Panc1 (cell line): ENCODE measurements at regions not wholly inside any gene's neighbourhood (a gene's known extent, or its start where the extent isn't known, plus 50 kb on each side); places are given as distances from the start of the nearest gene placed in this dataset.

ENCODE experiments used
- CTCF ChIP-seq: fragments of 450-650 bp; IDR thresholded peaks from 2 replicates; pipeline ENCODE4 v1.5.1; 2017; ENCODE audit warnings: mild to moderate bottlenecking
- POLR2AphosphoS5 ChIP-seq: IDR thresholded peaks from 2 replicates; pipeline ENCODE4 v1.6.1; 2012; ENCODE audit warnings: mild to moderate bottlenecking, low read depth, low read length, moderate library complexity
- TF ChIP-seq, protein P1 (sequence below), 2 experiments: IDR thresholded peaks; 2 replicates each; pipeline ENCODE4 v1.6.1; 2011 to 2012; ENCODE audit warnings: low read depth in 2 of 2, control low read depth in 1 of 2, low read length in 1 of 2, mild to moderate bottlenecking in 1 of 2, moderate library complexity in 1 of 2; ENCODE audit not compliant: insufficient read depth in 1 of 2

- TF ChIP-seq CTCF: no peak
- TF ChIP-seq, protein P1, sequence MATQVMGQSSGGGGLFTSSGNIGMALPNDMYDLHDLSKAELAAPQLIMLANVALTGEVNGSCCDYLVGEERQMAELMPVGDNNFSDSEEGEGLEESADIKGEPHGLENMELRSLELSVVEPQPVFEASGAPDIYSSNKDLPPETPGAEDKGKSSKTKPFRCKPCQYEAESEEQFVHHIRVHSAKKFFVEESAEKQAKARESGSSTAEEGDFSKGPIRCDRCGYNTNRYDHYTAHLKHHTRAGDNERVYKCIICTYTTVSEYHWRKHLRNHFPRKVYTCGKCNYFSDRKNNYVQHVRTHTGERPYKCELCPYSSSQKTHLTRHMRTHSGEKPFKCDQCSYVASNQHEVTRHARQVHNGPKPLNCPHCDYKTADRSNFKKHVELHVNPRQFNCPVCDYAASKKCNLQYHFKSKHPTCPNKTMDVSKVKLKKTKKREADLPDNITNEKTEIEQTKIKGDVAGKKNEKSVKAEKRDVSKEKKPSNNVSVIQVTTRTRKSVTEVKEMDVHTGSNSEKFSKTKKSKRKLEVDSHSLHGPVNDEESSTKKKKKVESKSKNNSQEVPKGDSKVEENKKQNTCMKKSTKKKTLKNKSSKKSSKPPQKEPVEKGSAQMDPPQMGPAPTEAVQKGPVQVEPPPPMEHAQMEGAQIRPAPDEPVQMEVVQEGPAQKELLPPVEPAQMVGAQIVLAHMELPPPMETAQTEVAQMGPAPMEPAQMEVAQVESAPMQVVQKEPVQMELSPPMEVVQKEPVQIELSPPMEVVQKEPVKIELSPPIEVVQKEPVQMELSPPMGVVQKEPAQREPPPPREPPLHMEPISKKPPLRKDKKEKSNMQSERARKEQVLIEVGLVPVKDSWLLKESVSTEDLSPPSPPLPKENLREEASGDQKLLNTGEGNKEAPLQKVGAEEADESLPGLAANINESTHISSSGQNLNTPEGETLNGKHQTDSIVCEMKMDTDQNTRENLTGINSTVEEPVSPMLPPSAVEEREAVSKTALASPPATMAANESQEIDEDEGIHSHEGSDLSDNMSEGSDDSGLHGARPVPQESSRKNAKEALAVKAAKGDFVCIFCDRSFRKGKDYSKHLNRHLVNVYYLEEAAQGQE (IDR thresholded peaks at IDR 0.05; ENCODE audit: insufficient read depth in 1 of 2, low read depth in 2 of 2, low read length in 1 of 2): no peak
- TF ChIP-seq POLR2AphosphoS5: no peak
These were observed 1255.3 kb upstream of the LRRN3 start for GRCh38 chr7:109835577-109835976.
